ENCODE measurements at regions not wholly inside any gene's neighbourhood (a gene's known extent, or its start where the extent isn't known, plus 50 kb on each side); places are given as distances from the start of the nearest gene placed in this dataset.

GRCh38 chr12:40168001-40168400 lies 56.8 kb upstream of the LRRK2 start:
- WGBS, 2 donors = 82 to 84% methylated on average over 3 of the region's 3 CpGs
- DNase-seq (ENCODE audit: low spot score in 2 of 2) = no peak
- Histone ChIP-seq H3K36me3 (no peaks in the 10 kb centered on the region), H3K27ac (no peak overlapping the region), H3K4me3 (no peak overlapping the region), H3K4me1 (no peaks in the 10 kb centered on the region), H3K9me3 (no peaks in the 10 kb centered on the region), H3K27me3 (no peaks in the 10 kb centered on the region)
- TF ChIP-seq POLR2A (IDR thresholded peaks at IDR 0.05) (no peak), CTCF (IDR thresholded peaks at IDR 0.05) (no peak), EP300 (IDR thresholded peaks at IDR 0.05) (no peak)

GRCh38 chr12:40165179-40165578 lies 59.3 kb upstream of the SLC2A13 start:
- H3K9me3 ChIP-seq = peaks cover 0 to 9% (median 0%) of the 10 kb centered on the region in 4 donors
- DNase-seq (ENCODE audit: low spot score in 2 of 2) = no peak
- TF ChIP-seq EP300 (IDR thresholded peaks at IDR 0.05) (no peak), POLR2A (IDR thresholded peaks at IDR 0.05) (no peak), CTCF (IDR thresholded peaks at IDR 0.05) (no peak)
- no peak overlapping the region for H3K4me3 ChIP-seq
- no peaks in the 10 kb centered on the region for H3K4me1 ChIP-seq
- H3K27ac ChIP-seq = no peak overlapping the region
- no peaks in the 10 kb centered on the region for H3K27me3 ChIP-seq
- WGBS, 2 donors = 93 to 99% methylated on average over 2 of the region's 2 CpGs
- H3K36me3 ChIP-seq = no peaks in the 10 kb centered on the region

- H3K9me3 ChIP-seq = peaks cover 0 to 9% (median 0%) of the 10 kb centered on the region in 4 donors
- WGBS, 2 donors = 79 to 83% methylated on average over 1 of the region's 1 CpG
- H3K36me3 ChIP-seq = no peaks in the 10 kb centered on the region
- no peak for DNase-seq (ENCODE audit: low spot score in 2 of 2)
- no peak overlapping the region for H3K4me3 ChIP-seq
- H3K4me1 ChIP-seq = no peaks in the 10 kb centered on the region
- no peak overlapping the region for H3K27ac ChIP-seq
- H3K27me3 ChIP-seq = no peaks in the 10 kb centered on the region
- TF ChIP-seq CTCF (IDR thresholded peaks at IDR 0.05) (no peak), POLR2A (IDR thresholded peaks at IDR 0.05) (no peak), EP300 (IDR thresholded peaks at IDR 0.05) (no peak)
Observed at GRCh38 chr12:40164034-40164433, 58.2 kb upstream of the SLC2A13 start.

- DNase-seq (ENCODE audit: low spot score in 2 of 2) = no peak
- TF ChIP-seq EP300 (IDR thresholded peaks at IDR 0.05) (no peak), CTCF (IDR thresholded peaks at IDR 0.05) (no peak), POLR2A (IDR thresholded peaks at IDR 0.05) (no peak)
- no peaks in the 10 kb centered on the region for H3K27me3 ChIP-seq
- H3K4me3 ChIP-seq = no peak overlapping the region
- H3K36me3 ChIP-seq = no peaks in the 10 kb centered on the region
- 94 to 98% methylated on average over 1 of the region's 1 CpG for WGBS, 2 donors
- H3K4me1 ChIP-seq = peaks cover 0 to 13% (median 3%) of the 10 kb centered on the region in 4 donors
- H3K9me3 ChIP-seq = peaks cover 0 to 9% (median 0%) of the 10 kb centered on the region in 4 donors
- H3K27ac ChIP-seq = no peak overlapping the region
Observed at GRCh38 chr12:40162033-40162432, 56.2 kb upstream of the SLC2A13 start.

- WGBS, 2 donors = 86 to 95% methylated on average over 1 of the region's 1 CpG
- peak overlapping the region in 2 of 4 donors; percentile 58 to 62 for H3K27ac ChIP-seq
- TF ChIP-seq CTCF (IDR thresholded peaks at IDR 0.05) (peak in 1 of 5 experiments; percentile 19), POLR2A (IDR thresholded peaks at IDR 0.05) (no peak), EP300 (IDR thresholded peaks at IDR 0.05) (peak; percentile 40 to 86)
Observed at GRCh38 chr12:40158592-40159111, 52.8 kb upstream of the SLC2A13 start.

More at GRCh38 chr12:40158592-40159111, 52.8 kb upstream of the SLC2A13 start:
- H3K9me3 ChIP-seq = peaks cover 0 to 9% (median 0%) of the 10 kb centered on the region in 4 donors
- DNase-seq (ENCODE audit: low spot score in 2 of 2) = peak in 1 of 2 donors; percentile 36
- no peak overlapping the region for H3K4me3 ChIP-seq
- H3K36me3 ChIP-seq = no peaks in the 10 kb centered on the region
- peaks cover 0 to 13% (median 3%) of the 10 kb centered on the region in 4 donors for H3K4me1 ChIP-seq
- no peaks in the 10 kb centered on the region for H3K27me3 ChIP-seq
